Tibial nerve (tissue), 4 donors: ENCODE measurements at regions not wholly inside any gene's neighbourhood (a gene's known extent, or its start where the extent isn't known, plus 50 kb on each side); places are given as distances from the start of the nearest gene placed in this dataset.
"Not testable (repeated sequence)": the region's sequence is repeated elsewhere in the genome, so short reads cannot be mapped to it uniquely, and the experiment has no call there.

Source experiments
- CTCF ChIP-seq, 5 experiments: fragments of 200-600 bp in 3 of 5; fragments of 450-650 bp in 2 of 5; sonication (generic) in 3 of 5; IDR thresholded peaks; one replicate each; pipeline ENCODE4 v1.5.1; 2016 to 2019; ENCODE audit warnings: antibody characterized with exemption in 5 of 5, mild to moderate bottlenecking in 3 of 5, moderate library complexity in 2 of 5
- EP300 ChIP-seq, 2 donors: sonication (generic); formaldehyde crosslinking; IDR thresholded peaks; one replicate each; pipeline ENCODE4 v1.6.1; 2017; ENCODE audit warnings: antibody characterized with exemption in 2 of 2, mild to moderate bottlenecking in 1 of 2
- POLR2A ChIP-seq, 2 donors: fragments of 450-650 bp; IDR thresholded peaks; one replicate each; pipeline ENCODE4 v1.6.1; 2017; ENCODE audit warnings: antibody characterized with exemption in 2 of 2, mild to moderate bottlenecking in 2 of 2, moderate library complexity in 2 of 2

- not testable (repeated sequence) for TF ChIP-seq CTCF, EP300, POLR2A (IDR thresholded peaks at IDR 0.05)
These were observed 279.8 kb downstream of the TTC8 start for GRCh38 chr14:89104171-89104817.
